HCT116 (cell line): ENCODE measurements at regions not wholly inside any gene's neighbourhood (a gene's known extent, or its start where the extent isn't known, plus 50 kb on each side); places are given as distances from the start of the nearest gene placed in this dataset.

ENCODE experiments used
- EZH2 ChIP-seq: fragments of 200-600 bp; sonication (generic); IDR thresholded peaks from 2 replicates; pipeline ENCODE4 v1.6.1; 2017; ENCODE audit warnings: antibody characterized with exemption, mixed run types
- JUND ChIP-seq: IDR thresholded peaks from 2 replicates; pipeline ENCODE4 v1.6.1; 2012
- POLR2A ChIP-seq: IDR thresholded peaks from 2 replicates; pipeline ENCODE4 v1.7.0; 2011; ENCODE audit warnings: borderline replicate concordance; ENCODE audit not compliant: insufficient read depth, insufficient read length; ENCODE audit errors: extremely low read depth
- RAD21 ChIP-seq: IDR thresholded peaks from 2 replicates; pipeline ENCODE4 v1.6.1; 2012; ENCODE audit warnings: low read depth, mild to moderate bottlenecking
- TCF7L2 ChIP-seq: IDR thresholded peaks from 2 replicates; pipeline ENCODE4 v1.7.0; 2011; ENCODE audit warnings: borderline replicate concordance, inconsistent platforms; ENCODE audit not compliant: insufficient read depth, insufficient read length; ENCODE audit errors: extremely low read depth
- YY1 ChIP-seq: IDR thresholded peaks from 2 replicates; pipeline ENCODE4 v1.6.1; 2011; ENCODE audit warnings: low read length, low read depth, moderate library complexity, mild to moderate bottlenecking; ENCODE audit not compliant: insufficient replicate concordance; ENCODE audit errors: extremely low read depth
- ZFX ChIP-seq: fragments of 450-650 bp; IDR thresholded peaks from 2 replicates; pipeline ENCODE4 v1.6.1; 2017
- ZNF274 ChIP-seq: fragments of 200-500 bp; sonication (Bioruptor generic); IDR thresholded peaks from 2 replicates; pipeline ENCODE4 v1.6.1; 2014; ENCODE audit warnings: mild to moderate bottlenecking, low read depth, low read length, inconsistent platforms
- TF ChIP-seq, protein P1 (sequence below): IDR thresholded peaks from 2 replicates; pipeline ENCODE4 v1.6.1; 2012; ENCODE audit warnings: low read depth
- TF ChIP-seq, protein P2 (sequence below), 3 experiments: fragments of 200-600 bp in 1 of 3; sonication (generic) in 1 of 3; IDR thresholded peaks in 2 of 3; conservative IDR thresholded peaks in 1 of 3; 2 replicates each; pipeline ENCODE4 v1.5.1; 2012 to 2017; ENCODE audit warnings: low read depth in 2 of 3, low read length in 2 of 3, antibody characterized with exemption in 1 of 3, borderline replicate concordance in 1 of 3, control low read depth in 1 of 3, mild to moderate bottlenecking in 1 of 3, mixed read lengths in 1 of 3, mixed run types in 1 of 3, moderate library complexity in 1 of 3; ENCODE audit not compliant: insufficient read depth in 1 of 3
- TF ChIP-seq, protein P3 (sequence below): IDR thresholded peaks from 2 replicates; pipeline ENCODE4 v1.6.1; 2012

DNA sequence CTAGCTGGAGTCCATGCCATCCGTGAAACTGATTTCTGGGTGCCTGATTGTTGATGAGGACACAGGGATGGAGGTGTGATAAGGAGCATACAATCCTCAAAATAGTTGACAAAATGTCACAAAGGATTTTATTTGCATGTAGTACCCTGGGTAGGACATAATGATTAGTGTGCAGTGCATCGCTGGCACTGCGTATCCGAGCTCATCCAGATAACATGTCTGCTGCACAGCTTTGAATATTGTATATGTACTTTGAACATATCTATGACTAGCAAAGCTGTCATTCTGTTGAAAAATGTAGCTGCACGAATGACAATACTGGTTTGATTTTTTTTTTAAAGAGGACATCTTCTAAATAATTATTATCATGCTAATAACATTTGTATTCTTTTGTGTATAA is 529.7 kb upstream of the FANCL start:
- TF ChIP-seq ZNF274 (no peak), ZFX (no peak), JUND (no peak), EZH2 (no peak), POLR2A (no peak), TCF7L2 (no peak), YY1 (no peak), RAD21 (no peak)
- TF ChIP-seq, protein P1, sequence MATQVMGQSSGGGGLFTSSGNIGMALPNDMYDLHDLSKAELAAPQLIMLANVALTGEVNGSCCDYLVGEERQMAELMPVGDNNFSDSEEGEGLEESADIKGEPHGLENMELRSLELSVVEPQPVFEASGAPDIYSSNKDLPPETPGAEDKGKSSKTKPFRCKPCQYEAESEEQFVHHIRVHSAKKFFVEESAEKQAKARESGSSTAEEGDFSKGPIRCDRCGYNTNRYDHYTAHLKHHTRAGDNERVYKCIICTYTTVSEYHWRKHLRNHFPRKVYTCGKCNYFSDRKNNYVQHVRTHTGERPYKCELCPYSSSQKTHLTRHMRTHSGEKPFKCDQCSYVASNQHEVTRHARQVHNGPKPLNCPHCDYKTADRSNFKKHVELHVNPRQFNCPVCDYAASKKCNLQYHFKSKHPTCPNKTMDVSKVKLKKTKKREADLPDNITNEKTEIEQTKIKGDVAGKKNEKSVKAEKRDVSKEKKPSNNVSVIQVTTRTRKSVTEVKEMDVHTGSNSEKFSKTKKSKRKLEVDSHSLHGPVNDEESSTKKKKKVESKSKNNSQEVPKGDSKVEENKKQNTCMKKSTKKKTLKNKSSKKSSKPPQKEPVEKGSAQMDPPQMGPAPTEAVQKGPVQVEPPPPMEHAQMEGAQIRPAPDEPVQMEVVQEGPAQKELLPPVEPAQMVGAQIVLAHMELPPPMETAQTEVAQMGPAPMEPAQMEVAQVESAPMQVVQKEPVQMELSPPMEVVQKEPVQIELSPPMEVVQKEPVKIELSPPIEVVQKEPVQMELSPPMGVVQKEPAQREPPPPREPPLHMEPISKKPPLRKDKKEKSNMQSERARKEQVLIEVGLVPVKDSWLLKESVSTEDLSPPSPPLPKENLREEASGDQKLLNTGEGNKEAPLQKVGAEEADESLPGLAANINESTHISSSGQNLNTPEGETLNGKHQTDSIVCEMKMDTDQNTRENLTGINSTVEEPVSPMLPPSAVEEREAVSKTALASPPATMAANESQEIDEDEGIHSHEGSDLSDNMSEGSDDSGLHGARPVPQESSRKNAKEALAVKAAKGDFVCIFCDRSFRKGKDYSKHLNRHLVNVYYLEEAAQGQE, result no peak
- TF ChIP-seq, protein P2, sequence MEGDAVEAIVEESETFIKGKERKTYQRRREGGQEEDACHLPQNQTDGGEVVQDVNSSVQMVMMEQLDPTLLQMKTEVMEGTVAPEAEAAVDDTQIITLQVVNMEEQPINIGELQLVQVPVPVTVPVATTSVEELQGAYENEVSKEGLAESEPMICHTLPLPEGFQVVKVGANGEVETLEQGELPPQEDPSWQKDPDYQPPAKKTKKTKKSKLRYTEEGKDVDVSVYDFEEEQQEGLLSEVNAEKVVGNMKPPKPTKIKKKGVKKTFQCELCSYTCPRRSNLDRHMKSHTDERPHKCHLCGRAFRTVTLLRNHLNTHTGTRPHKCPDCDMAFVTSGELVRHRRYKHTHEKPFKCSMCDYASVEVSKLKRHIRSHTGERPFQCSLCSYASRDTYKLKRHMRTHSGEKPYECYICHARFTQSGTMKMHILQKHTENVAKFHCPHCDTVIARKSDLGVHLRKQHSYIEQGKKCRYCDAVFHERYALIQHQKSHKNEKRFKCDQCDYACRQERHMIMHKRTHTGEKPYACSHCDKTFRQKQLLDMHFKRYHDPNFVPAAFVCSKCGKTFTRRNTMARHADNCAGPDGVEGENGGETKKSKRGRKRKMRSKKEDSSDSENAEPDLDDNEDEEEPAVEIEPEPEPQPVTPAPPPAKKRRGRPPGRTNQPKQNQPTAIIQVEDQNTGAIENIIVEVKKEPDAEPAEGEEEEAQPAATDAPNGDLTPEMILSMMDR (IDR thresholded peaks at IDR 0.05 in 2 of 3, conservative IDR thresholded peaks at IDR 0.05 in 1 of 3; ENCODE audit: borderline replicate concordance in 1 of 3, insufficient read depth in 1 of 3, low read depth in 2 of 3, low read length in 2 of 3), result no peak
- TF ChIP-seq, protein P3, sequence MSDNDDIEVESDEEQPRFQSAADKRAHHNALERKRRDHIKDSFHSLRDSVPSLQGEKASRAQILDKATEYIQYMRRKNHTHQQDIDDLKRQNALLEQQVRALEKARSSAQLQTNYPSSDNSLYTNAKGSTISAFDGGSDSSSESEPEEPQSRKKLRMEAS, result no peak
